ENCODE measurements at regions not wholly inside any gene's neighbourhood (a gene's known extent, or its start where the extent isn't known, plus 50 kb on each side); places are given as distances from the start of the nearest gene placed in this dataset.

GRCh38 chr5:159630545-159630944 is 285.7 kb upstream of the ADRA1B start:
- TF ChIP-seq CTCF (IDR thresholded peaks at IDR 0.05; ENCODE audit: poor library complexity) (no peak), EZH2 (IDR thresholded peaks at IDR 0.05; ENCODE audit: borderline replicate concordance) (no peak)

Data from hepatocyte (in vitro differentiated cells).